GM12864 (cell line): ENCODE measurements at regions not wholly inside any gene's neighbourhood (a gene's known extent, or its start where the extent isn't known, plus 50 kb on each side); places are given as distances from the start of the nearest gene placed in this dataset.

Experiments used
- DNase-seq: peaks from one replicate; pipeline ENCODE4 v3.0.0-alpha.2; 2011; ENCODE audit warnings: low read depth
- H3K4me3 ChIP-seq: 2 replicates; pipeline ENCODE4 v1.5.1; 2011; ENCODE audit warnings: mild to moderate bottlenecking, low read depth, low read length, control low read depth
- TF ChIP-seq, protein P1 (sequence below): IDR thresholded peaks from 2 replicates; pipeline ENCODE4 v1.5.1; 2011; ENCODE audit warnings: low read depth, mild to moderate bottlenecking, moderate library complexity, low read length, control low read depth, inconsistent platforms; ENCODE audit errors: missing control alignments

DNA sequence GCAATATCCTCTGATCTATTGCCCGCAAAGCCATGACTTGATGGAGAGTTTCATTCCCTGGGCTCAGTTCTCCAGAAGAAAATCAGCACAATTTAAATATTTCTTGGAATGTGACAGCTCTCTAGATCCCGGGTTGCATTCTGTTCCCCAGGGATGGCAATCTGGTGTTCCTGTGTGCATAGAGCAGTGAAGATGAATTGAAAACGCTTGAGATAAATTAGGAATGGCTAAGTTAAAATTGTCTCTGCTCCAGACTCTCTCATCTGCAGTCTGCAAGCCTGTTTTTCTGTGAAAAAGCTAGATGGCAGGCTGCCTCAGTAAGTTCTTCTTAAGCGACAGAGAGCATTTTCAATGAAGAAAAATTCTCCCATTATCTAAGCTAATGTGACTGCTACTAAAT lies 582.5 kb upstream of the MGAT4C start:
- no peak for DNase-seq
- TF ChIP-seq, protein P1, sequence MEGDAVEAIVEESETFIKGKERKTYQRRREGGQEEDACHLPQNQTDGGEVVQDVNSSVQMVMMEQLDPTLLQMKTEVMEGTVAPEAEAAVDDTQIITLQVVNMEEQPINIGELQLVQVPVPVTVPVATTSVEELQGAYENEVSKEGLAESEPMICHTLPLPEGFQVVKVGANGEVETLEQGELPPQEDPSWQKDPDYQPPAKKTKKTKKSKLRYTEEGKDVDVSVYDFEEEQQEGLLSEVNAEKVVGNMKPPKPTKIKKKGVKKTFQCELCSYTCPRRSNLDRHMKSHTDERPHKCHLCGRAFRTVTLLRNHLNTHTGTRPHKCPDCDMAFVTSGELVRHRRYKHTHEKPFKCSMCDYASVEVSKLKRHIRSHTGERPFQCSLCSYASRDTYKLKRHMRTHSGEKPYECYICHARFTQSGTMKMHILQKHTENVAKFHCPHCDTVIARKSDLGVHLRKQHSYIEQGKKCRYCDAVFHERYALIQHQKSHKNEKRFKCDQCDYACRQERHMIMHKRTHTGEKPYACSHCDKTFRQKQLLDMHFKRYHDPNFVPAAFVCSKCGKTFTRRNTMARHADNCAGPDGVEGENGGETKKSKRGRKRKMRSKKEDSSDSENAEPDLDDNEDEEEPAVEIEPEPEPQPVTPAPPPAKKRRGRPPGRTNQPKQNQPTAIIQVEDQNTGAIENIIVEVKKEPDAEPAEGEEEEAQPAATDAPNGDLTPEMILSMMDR: no peak
- no peak overlapping the region for H3K4me3 ChIP-seq

DNA sequence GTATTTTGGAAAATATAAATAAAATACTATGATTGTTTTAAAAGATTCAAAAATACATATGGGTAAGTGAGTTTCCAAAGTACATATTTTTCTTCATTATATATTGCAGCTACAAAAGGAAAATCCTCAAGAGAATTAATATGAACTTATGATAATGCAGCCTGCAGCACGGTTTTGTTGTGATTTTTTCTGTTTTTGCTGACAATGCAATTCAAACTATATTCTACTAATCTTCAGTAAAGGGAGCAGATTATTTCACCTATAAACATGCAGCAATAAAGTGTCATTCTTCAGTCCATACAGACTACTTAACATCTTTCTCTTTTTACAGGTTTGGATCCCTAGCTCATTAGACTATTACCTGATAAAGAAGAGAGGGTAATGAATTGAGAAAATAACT lies 582.1 kb upstream of the MGAT4C start:
- H3K4me3 ChIP-seq: no peak overlapping the region
- TF ChIP-seq, protein P1: no peak
- DNase-seq: no peak

DNA sequence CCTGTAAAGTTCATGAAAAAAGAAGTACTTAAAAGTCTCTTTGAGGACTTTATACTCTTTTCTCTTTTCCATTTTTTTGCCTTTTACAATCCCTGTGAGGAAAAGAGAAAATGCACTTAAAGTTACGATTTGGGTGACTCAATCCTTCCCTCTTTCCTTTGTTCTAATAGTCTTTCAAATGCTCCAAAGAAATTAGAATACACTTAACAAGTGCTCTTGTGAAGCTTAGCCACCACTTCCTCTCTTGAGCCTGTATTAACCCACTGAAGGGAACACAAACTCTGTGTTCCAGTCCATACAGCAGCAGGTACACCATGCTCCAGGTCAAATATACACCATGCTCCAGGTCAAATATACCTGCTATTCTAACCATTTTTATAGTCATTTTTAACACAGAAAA lies 581.1 kb upstream of the MGAT4C start:
- no peak for DNase-seq
- H3K4me3 ChIP-seq: no peak overlapping the region
- TF ChIP-seq, protein P1: no peak

DNA sequence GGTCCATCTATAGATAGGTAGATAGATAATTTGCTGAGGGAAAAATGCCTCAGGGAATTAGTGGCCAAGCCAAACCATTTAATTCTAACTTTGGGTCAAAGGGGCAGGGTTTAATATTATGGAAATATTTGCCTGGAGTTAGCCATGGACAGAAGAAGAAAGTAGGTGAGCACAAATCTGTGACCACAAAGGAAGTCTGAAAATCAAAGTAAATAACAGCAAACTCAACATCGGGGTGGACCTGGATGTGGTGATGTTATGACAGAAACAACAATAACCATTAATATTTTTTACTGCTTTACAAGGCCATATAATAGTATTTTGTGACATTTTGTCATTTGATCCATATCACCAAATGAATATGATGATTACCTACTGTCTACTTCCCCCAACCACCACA lies 578.0 kb upstream of the MGAT4C start:
- TF ChIP-seq, protein P1: no peak
- DNase-seq: no peak
- H3K4me3 ChIP-seq: no peak overlapping the region

DNA sequence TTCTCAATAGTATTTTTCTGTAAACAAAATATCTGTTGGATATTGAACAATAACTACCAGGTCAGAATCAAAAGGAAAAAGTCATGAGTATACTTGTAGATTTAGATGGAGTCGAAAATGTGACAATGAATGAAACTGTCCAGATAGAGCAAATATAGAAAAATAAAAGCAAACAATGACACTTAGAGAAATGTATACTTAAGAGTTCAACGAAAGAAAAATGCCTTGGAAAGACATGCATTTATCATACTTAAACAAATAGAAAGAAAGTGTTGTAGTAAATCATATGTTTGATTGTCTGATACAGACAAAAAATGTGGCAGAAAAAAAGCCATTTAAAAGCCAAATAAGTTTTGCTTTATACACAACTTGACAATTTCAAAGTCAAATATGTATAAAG lies 571.2 kb upstream of the MGAT4C start:
- no peak for DNase-seq
- H3K4me3 ChIP-seq: no peak overlapping the region
- TF ChIP-seq, protein P1: no peak

DNA sequence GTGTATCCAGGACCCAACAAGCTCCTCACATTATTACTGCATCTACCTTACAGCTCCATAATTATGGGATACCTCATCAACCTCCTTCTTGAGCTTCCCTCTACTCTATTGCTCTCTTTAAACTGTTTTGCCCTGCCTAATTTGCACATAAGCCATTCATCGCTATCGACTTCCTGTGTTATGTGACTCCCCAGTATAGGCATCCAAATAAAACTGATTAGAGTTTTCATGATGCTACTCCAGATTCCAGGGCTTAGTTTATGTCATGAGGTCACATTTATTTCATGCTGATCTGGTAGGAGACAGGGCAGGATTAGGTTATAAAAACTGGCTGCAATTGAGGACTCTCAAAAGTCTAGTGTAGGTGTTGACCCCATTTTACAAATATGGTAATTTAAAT lies 569.9 kb upstream of the MGAT4C start:
- no peak overlapping the region for H3K4me3 ChIP-seq
- TF ChIP-seq, protein P1: no peak
- no peak for DNase-seq

GRCh38 chr12:86801439-86801838 lies 545.2 kb upstream of the MGAT4C start:
- TF ChIP-seq, protein P1: no peak
- DNase-seq: no peak
- H3K4me3 ChIP-seq: no peak overlapping the region
